Fibroblast of villous mesenchyme (primary cell): ENCODE measurements at regions not wholly inside any gene's neighbourhood (a gene's known extent, or its start where the extent isn't known, plus 50 kb on each side); places are given as distances from the start of the nearest gene placed in this dataset.

Experiments used
- DNase-seq: peaks from one replicate; pipeline ENCODE4 v3.0.0-alpha.2; 2010; ENCODE audit warnings: low read depth
- H3K4me3 ChIP-seq: 2 replicates; pipeline ENCODE4 v1.5.1; 2011; ENCODE audit warnings: low read depth, mild to moderate bottlenecking, low read length
- TF ChIP-seq, protein P1 (sequence below): IDR thresholded peaks from 2 replicates; pipeline ENCODE4 v1.5.1; 2012; ENCODE audit warnings: low read depth, mild to moderate bottlenecking, low read length; ENCODE audit not compliant: insufficient read depth

DNA sequence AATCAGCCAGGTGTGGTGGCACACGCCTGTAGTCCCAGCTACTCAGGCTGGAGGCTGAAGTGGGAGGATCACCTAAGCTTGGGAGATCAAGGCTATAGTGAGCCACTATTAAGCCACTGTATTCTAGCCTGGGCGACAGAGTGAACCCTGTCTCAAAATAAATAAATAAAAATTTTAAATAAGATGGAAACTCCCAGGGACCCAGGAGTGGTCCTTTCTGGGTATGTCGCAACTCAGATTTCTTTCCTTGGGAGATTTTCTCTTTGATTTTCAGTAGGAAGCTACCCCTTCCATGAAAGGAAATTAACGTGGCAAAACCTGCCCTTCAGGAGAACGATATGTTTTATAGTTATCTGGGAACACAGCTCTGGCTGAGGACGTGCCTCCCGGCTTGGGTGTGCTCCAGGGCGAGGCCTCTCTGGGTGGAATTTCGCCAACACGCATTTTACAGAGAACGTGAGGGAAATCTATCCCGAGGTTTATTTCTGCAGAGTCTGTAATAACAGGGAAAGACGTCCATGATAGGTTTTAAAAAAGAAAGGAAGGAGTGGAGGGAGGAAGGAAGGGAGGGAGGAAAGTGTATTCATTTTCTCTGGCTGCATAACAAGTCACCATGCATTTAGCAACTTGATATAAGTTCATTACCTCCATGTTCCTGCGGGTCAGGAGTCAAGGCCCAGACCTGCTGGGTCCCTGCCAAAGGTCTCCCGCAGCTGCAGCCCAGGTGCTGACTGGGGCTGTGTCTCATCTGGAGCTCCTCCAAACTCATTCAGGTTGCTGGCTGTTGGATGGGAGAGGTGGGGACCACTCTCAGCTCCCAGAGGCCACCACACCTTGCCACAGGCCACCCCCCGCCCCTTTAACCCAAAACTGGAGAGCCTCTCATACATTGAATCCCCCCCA lies 80.6 kb upstream of the GSC start:
- TF ChIP-seq, protein P1, sequence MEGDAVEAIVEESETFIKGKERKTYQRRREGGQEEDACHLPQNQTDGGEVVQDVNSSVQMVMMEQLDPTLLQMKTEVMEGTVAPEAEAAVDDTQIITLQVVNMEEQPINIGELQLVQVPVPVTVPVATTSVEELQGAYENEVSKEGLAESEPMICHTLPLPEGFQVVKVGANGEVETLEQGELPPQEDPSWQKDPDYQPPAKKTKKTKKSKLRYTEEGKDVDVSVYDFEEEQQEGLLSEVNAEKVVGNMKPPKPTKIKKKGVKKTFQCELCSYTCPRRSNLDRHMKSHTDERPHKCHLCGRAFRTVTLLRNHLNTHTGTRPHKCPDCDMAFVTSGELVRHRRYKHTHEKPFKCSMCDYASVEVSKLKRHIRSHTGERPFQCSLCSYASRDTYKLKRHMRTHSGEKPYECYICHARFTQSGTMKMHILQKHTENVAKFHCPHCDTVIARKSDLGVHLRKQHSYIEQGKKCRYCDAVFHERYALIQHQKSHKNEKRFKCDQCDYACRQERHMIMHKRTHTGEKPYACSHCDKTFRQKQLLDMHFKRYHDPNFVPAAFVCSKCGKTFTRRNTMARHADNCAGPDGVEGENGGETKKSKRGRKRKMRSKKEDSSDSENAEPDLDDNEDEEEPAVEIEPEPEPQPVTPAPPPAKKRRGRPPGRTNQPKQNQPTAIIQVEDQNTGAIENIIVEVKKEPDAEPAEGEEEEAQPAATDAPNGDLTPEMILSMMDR, result no peak
- H3K4me3 ChIP-seq, result no peak overlapping the region
- DNase-seq, result no peak

DNA sequence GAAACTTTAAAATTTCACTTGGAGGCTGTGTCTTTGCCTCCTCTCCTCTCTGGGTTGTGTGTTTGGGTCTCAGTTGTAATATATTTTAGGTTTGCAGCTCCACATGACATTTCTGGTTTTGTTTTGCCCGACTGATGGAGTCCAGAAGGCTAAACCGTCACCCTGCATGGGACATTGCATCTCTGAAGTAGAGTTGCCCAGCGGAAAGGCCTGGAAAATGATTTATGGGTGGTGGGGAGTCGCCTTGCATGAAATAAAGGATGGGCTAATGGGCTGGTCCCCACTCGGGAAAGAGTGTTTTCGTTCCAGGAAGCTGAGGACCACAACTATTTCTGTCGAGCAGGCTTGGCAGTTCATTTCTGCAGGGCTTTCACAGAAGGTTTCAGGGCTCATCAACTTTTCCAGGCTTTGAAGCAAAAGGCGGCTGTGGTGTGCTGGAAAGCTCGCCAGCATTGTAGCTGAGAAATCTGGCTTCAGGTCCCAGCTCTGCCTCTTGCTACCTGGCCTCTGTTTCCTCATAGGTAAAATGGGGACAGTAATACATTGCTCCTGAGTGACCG lies 74.8 kb upstream of the GSC start:
- no peak for DNase-seq
- H3K4me3 ChIP-seq, result no peak overlapping the region
- TF ChIP-seq, protein P1, result no peak

DNA sequence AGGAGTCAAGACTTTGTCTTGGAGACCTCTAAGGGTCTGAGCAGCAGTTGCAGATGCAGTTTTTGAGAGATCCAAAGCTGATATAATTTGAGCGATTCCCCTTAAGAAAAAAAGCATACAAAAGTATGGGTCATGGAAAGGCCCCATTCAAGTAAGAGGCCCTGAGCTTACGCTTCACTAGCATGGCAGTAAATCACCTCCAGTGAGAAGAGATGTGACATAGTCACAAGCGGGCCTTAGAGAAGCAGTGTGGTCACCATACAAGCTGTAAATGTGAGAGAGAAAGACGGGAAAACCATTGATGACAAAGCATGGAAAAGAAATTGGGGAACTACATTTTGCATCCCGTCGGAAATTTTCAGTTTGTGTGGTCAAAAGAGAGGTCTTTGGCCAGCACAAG lies 70.6 kb upstream of the GSC start:
- TF ChIP-seq, protein P1, result no peak
- no peak for DNase-seq
- no peak overlapping the region for H3K4me3 ChIP-seq

DNA sequence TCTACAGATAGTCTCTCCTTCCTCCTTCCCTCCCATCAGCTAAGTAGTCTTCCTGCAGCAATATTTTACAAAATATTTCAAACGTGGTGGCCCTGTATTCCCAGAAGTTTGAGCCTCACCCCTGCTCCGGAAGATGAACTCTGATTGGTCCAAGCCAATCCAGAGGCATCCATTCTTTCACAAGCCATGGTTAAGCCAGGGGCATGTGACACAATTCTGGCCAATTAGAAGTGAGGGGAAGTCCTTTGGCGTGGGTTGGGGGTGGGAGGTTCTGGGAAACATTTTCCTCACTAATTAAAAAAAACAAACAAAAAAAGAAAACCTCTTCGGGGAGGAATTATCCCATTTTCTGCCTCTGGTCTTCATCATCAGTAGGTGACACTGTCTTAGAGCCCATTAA lies 69.4 kb upstream of the GSC start:
- DNase-seq, result no peak

DNA sequence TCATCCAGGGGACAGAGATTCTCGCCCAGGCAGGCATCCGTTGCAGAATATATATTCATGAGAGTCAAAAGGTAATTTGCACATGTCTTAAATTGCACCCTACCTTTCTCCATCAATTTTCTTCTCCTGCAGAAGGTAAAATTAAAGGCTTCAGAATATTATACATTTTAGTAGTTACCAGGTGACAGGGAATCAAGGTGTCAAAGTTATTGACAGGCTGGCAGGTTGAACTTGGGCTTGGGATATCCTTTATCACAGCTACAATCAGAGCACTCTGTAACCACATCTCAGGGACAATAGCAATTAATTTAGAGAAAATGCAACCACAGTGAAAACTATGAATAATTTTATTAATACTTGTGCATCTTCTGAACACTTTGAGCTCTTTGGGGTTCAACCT lies 66.9 kb upstream of the GSC start:
- H3K4me3 ChIP-seq, result no peak overlapping the region
- TF ChIP-seq, protein P1, result no peak
- DNase-seq, result no peak

More for the DNA sequence above, 69.4 kb upstream of the GSC start:
- H3K4me3 ChIP-seq, result no peak overlapping the region
- TF ChIP-seq, protein P1, result no peak

DNA sequence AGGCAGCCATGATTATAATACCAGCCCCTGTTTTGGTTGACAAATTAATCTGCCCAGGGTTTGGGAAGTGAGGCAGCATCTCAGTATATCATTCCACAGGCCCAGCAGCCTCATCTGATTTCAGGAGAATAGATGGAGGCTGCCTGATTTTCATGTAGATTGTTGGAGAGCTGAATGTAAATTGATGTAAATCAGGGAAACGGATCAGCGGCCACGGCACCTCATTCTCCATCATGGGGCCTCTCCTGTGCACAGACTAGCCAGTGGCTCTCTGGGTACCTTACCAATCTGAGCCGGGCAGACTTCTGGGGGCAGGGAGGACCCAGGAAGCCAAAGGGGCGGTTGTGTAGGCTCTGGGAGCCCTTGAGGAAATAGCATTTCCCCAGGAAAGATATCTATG lies 63.7 kb upstream of the GSC start:
- DNase-seq, result no peak
- H3K4me3 ChIP-seq, result no peak overlapping the region
- TF ChIP-seq, protein P1, result no peak
